Ishikawa (cell line): ENCODE measurements at regions not wholly inside any gene's neighbourhood (a gene's known extent, or its start where the extent isn't known, plus 50 kb on each side); places are given as distances from the start of the nearest gene placed in this dataset.

Source experiments
- CEBPB ChIP-seq: IDR thresholded peaks from 2 replicates; pipeline ENCODE4 v1.6.1; 2012
- CREB1 ChIP-seq: IDR thresholded peaks from 2 replicates; pipeline ENCODE4 v1.6.1; 2012; ENCODE audit warnings: low read depth
- EGR1 ChIP-seq: IDR thresholded peaks from 2 replicates; pipeline ENCODE4 v1.6.1; 2012
- EP300 ChIP-seq: IDR thresholded peaks from 2 replicates; pipeline ENCODE4 v1.6.1; 2012; ENCODE audit warnings: borderline replicate concordance
- FOXM1 ChIP-seq: IDR thresholded peaks from 2 replicates; pipeline ENCODE4 v1.6.1; 2012; ENCODE audit warnings: low read depth, borderline replicate concordance
- NFIC ChIP-seq: IDR thresholded peaks from 2 replicates; pipeline ENCODE4 v1.6.1; 2012
- RAD21 ChIP-seq: IDR thresholded peaks from 2 replicates; pipeline ENCODE4 v1.6.1; 2012; ENCODE audit warnings: low read depth
- REST ChIP-seq: IDR thresholded peaks from 2 replicates; pipeline ENCODE4 v1.6.1; 2012; ENCODE audit warnings: low read depth, mild to moderate bottlenecking
- TAF1 ChIP-seq: IDR thresholded peaks from 2 replicates; pipeline ENCODE4 v1.6.1; 2012; ENCODE audit warnings: low read depth, mild to moderate bottlenecking
- TCF12 ChIP-seq: IDR thresholded peaks from 2 replicates; pipeline ENCODE4 v1.6.1; 2012; ENCODE audit warnings: low read depth
- TEAD4 ChIP-seq: IDR thresholded peaks from 2 replicates; pipeline ENCODE4 v1.6.1; 2012
- USF1 ChIP-seq: IDR thresholded peaks from 2 replicates; pipeline ENCODE4 v1.6.1; 2012
- YY1 ChIP-seq: IDR thresholded peaks from 2 replicates; pipeline ENCODE4 v1.6.1; 2012; ENCODE audit warnings: low read depth
- ZBTB7A ChIP-seq: IDR thresholded peaks from 2 replicates; pipeline ENCODE4 v1.6.1; 2012; ENCODE audit warnings: low read depth
- TF ChIP-seq, protein P1 (sequence below): IDR thresholded peaks from 2 replicates; pipeline ENCODE4 v1.6.1; 2012

- TF ChIP-seq ZBTB7A (no peak), CREB1 (no peak), FOXM1 (no peak)
These were observed 105.5 kb downstream of the NXPE2 start for GRCh38 chr11:114783805-114784204.

- TF ChIP-seq TCF12 (no peak), REST (no peak), YY1 (no peak), TAF1 (no peak), ZBTB7A (no peak), EP300 (no peak), CEBPB (no peak), NFIC (no peak), EGR1 (no peak), USF1 (no peak), TEAD4 (no peak), CREB1 (no peak), FOXM1 (no peak), RAD21 (no peak)
- TF ChIP-seq, protein P1, sequence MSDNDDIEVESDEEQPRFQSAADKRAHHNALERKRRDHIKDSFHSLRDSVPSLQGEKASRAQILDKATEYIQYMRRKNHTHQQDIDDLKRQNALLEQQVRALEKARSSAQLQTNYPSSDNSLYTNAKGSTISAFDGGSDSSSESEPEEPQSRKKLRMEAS: no peak
These were observed 105.9 kb downstream of the NXPE2 start for GRCh38 chr11:114784216-114784615.

- TF ChIP-seq TEAD4 (no peak), TCF12 (no peak), TAF1 (no peak), ZBTB7A (no peak), RAD21 (no peak), CEBPB (no peak), USF1 (no peak), EGR1 (no peak), REST (no peak), NFIC (no peak), CREB1 (no peak), FOXM1 (no peak)
- TF ChIP-seq, protein P1: no peak
These were observed 106.6 kb downstream of the NXPE2 start for GRCh38 chr11:114784891-114785290.

DNA sequence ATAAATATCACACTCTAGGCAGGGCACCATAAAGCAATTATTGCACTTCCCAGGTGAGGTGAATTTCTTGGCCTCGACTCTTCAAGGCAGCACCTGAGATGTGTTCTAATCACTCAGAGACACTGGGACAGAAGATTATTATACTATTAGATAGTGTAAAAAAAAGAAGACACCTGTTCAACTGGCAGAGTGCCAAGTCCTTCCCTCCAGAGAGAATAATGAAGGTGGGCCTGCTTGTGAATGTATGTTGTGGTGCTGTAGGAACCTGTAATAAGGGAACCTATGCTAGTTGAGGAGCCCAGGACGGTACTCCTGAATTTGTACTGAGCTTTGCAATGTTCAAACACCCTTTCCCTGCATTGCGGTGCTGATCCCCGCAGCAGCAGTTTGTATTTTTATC lies 107.5 kb downstream of the NXPE2 start:
- TF ChIP-seq, protein P1: no peak
- TF ChIP-seq RAD21 (no peak), REST (no peak), YY1 (no peak), TAF1 (no peak), TCF12 (no peak), FOXM1 (no peak), CREB1 (no peak), EP300 (no peak), TEAD4 (no peak), EGR1 (no peak), CEBPB (no peak), ZBTB7A (no peak), NFIC (no peak), USF1 (no peak)
